HG03064 (cell line): ENCODE measurements at regions not wholly inside any gene's neighbourhood (a gene's known extent, or its start where the extent isn't known, plus 50 kb on each side); places are given as distances from the start of the nearest gene placed in this dataset.
A peak's percentile ranks its signal among the peaks of the same experiment; 100 is the strongest.

ENCODE experiments used
- ATAC-seq: cut with Tn5 transposase; IDR thresholded peaks from one replicate; pipeline ENCODE4 v1.9.1; 2021; ENCODE audit warnings: low read depth; ENCODE audit not compliant: unreplicated experiment

DNA sequence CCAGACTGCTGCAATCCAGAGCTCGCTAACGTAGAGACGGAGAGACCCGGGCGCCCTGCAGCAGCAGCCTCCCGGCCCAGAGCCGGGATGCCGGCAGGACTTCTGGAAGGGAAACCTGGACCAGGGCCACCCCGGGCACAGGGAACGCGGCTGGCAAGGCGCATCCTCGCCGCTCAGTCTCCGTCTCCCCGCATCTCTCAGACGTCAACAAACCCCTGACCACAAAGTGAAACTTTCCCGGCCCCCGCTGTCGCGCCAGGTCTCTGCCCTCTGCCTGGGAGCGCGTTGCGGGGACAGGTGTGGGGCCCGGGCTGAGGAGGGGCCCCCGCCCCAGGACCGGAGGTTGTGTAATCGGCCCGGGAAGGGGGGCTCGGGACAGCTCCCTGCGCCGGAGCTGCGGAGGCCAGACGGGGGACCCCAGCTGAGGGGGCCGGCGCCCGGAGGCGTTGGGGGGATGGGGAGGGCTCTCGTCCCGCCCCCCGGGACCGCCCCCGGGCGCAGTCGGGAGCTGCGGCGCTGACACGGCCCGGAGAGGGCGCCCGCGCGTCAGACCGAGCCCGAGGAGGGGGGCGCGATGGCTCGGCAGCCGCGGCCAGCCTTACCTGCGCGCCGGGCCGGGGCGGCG lies 116.6 kb upstream of the HIVEP3 start:
- peak; percentile 63 for ATAC-seq

- ATAC-seq: no peak
Observed at GRCh38 chr1:42034426-42034825, 115.7 kb upstream of the HIVEP3 start.

DNA sequence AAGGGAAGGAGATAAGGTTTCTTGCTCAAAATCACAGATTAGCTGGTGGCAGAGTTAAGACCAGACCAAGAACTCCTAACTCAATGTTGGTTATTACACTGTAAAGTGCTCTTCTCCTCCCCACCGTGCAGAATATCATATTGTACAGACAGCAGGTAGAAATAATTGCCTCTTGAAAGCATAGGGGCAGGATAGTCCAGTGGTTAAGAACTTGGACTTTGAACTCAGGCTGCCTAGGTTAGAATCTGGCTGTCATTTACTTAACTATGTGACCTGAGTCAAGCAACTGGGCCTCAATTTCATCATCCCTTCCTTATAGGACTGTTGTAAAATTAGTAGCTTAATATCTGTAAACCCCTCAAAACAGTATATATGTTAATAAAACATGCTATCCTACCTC lies 114.9 kb upstream of the HIVEP3 start:
- no peak for ATAC-seq

DNA sequence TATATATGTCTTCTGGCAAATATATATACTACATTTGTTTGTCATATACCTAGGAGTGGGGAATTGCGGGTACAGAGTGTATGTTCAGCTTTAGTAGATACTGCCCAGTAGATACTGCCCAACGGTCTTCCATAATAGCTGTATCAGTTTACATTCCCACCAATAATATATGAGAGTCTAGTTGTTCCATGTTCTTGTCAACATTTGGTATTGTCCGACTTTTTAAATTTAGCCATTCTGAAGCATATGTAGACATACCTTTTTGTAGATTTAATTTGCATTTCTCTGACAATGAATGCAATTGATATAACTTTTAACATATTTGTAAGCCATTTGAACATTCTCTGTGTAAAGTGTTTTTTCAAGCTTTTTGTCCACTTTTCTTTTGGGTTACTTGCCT lies 99.0 kb upstream of the HIVEP3 start:
- ATAC-seq: no peak

DNA sequence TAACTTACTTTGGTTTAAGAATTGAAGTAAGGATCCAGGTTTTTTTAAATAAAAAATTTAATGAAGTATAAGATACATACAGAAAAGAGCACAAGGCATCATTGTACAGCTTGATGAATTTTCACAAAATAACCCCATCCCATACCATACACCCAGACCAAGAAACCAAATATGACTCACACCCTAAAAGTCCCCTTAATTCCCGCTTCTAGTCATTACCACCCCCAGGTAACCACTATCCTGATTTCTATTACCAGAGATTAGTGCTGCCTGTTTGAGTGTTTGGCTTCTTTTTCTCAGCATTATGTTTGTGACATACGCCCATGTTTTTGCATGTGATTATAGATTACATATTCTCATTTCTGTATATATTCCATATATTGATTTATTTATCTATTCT lies 98.5 kb upstream of the HIVEP3 start:
- no peak for ATAC-seq

DNA sequence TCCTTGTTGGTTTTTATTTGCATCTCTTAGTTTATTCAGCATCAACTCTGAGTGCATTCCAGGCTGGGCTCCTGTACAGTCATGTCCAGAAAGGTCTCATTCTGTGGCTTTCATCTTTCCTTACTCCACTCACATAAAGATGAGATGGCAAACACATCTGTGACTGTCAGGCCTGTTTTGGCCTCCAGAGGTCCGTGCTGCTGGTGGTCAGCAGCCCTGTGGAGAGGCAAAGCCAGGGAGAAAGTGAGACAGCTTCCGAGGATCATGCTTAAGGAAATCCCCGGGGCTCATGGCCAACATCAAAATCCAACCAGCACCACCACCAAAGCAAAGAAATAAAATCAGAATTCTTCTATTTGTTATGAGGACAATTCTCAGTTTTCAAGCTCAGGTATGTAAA lies 96.1 kb upstream of the HIVEP3 start:
- no peak for ATAC-seq

DNA sequence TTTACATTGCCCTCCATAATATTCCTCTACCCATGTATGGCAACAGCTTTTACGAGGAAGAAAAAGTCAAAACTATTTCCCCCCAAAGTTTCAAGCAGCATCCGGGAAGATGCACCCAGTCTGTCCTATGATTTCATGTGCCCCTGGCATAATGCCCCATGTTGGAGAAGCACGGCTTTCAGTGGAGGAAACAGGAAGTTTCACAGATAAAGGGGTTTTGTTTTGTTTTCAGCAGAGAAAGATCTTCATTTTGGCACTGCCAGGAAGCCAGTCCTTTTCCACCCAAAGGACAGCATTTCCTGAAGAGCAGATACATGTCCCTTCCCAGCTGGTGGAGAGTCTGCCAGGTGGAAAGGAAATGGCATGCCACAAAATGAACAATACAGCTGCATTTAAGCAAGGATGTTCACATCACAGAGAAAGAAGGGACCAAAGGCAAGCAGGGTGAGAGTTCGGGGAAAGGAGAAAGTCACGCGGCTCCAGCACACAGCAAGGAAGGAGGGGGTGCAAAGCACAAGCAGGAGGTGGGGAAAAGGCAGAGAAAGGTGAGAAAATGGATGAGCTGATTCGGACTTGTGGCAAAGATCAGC lies 95.3 kb upstream of the HIVEP3 start:
- no peak for ATAC-seq

- ATAC-seq: no peak
Observed at GRCh38 chr1:42012852-42013251, 94.1 kb upstream of the HIVEP3 start.

DNA sequence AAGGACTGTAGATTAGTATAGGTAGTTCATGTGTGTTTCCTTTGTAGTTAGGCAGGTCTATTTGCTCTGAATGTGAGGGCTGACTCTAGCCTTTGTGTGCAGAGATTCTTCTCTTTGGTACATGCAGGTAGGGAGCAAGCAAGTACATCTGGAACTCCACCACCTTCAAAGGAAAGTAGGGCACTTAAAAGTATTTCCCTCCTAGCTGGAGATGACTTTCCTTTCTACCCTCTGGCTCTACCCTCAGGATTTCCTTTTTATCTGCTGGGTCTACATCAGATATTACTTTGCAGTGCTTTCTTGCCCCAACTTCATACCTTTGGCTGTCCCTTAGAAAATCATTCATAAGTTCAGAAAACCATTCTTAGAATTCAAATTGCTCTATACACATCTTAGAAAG lies 91.7 kb upstream of the HIVEP3 start:
- no peak for ATAC-seq

DNA sequence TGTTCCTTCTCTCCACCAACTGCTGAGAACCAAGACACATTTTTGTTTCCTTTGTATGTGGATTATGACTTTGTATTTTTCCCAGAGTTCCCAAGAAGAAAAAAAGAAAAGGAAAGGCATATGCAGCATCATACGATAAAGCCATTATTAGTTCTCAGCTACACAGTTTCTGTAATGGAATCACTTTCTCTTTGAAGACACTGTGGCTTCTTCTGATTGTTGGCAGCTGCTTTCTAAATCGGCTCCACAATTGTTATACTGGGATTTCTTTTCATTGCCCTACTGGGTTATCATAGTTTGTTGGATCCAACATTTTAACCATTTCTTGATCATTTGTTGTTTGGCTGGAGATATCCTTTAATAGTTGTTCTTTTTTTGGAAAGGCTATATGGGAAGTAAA lies 89.5 kb upstream of the HIVEP3 start:
- no peak for ATAC-seq

- no peak for ATAC-seq
Observed at GRCh38 chr1:42006836-42007235, 88.1 kb upstream of the HIVEP3 start.

DNA sequence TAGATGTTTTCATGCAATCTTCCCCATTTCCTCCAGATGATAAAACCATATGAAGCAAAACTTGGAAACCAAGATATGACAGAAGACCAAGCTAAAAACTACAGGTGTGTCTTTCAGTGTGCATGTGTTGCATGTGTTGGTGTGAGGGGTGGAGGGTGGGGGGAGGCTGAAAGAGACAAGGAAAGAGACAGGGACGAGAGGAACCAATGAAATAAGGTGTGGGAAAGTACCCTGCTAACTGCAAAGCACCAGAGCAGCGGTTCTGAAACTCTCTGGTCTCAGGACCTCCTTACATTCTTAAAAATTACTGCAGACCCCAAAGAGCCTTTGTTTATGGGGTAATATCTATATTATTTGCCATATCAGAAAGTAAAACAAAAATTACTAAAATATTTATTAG lies 87.4 kb upstream of the HIVEP3 start:
- no peak for ATAC-seq

DNA sequence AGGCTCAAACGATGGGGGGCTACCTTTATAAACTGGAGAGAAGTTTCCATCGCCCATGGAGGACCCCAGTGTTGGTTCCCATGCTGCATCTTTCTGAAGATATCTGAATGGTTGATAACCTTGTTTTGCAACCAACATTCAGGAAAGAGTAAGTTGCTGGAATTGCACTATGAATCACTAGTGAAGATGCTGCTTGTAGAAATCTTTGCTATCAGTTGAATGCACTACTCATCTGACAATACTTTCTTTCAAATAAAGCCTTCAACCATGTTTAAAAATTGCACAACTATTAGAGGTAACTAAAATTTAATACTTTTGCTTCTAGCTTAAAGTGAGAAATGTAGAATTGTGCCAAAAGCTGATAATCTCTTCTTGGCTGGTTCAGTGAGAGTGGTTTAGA lies 86.8 kb upstream of the HIVEP3 start:
- ATAC-seq: no peak

GRCh38 chr1:42004860-42005259 lies 86.1 kb upstream of the HIVEP3 start:
- ATAC-seq: no peak

DNA sequence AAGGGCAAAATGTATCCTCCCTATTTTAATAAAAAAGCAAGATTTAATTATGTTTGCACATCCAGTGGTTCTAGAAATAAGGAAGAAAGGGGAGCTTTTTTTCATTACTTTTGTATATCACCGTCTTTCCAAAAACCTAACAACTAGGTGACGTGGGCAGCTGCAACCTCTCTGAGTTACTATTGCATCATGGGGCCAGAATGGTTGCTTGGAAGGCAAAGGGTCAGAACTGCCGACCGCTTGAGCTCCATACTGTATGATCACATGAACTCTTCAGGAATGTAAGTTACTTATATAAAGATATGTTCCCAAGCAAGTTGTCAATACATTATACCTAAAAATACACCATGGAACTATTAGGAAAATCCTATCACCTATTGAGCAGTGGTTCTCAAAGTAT lies 85.6 kb upstream of the HIVEP3 start:
- no peak for ATAC-seq

DNA sequence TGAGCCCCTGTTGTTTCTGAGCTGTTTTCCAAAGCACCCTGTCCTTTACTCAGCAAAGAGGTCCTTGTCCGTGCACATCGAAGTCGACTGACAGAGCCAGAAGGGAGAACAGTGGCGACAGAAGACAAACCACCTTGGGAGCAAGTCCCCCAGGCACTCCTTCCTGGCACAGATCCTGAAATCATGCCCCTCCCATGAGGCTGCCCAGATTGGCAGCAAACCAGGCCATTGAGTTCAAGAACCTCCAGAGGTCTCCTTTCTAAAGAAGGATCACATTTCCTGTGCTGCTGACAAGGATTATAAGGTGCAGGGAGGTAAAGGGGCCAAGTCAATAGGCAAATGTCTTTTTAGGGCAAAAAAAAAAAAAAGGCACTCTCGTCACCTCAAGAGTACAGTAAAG lies 84.7 kb upstream of the HIVEP3 start:
- no peak for ATAC-seq

- ATAC-seq: no peak
Observed at GRCh38 chr1:42002220-42002619, 83.5 kb upstream of the HIVEP3 start.

DNA sequence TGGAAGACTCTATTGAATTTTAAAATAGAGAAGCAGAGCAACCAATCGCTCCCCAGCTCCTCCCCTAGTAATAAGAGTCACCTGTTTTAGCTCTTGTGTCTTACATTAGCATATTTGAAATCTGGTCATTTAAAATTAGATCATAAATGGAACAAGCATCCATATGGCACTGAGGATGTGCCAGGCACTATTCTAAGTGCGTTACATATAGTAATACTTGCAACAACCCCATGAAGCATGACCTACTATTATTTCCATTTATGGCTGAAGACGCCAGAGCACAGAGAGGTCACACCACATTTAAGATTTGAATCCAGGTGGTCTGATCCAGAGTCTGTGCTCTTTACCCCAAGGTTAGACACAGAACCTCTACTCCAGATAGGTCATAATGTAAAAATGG lies 82.0 kb upstream of the HIVEP3 start:
- no peak for ATAC-seq

DNA sequence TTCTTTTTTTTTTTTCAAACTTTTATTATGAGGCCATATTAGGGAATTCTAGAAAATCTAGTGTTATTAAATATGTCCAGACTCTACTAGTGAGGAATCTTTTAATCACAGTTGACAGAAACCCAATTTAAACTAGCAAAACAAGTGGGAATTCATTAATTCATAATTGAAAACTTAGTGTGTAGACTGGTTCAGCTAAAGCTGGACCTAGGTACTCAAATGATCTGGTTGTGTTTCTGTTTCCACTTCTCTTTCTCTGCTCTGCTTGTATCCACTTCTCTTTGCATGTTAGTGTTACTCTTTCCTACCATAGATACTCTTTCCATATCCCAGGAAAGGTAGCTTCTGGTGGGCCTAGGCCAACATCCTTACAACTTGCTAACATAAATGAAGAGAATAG lies 81.2 kb upstream of the HIVEP3 start:
- no peak for ATAC-seq

GRCh38 chr1:41998250-41998649 lies 79.5 kb upstream of the HIVEP3 start:
- ATAC-seq: no peak

DNA sequence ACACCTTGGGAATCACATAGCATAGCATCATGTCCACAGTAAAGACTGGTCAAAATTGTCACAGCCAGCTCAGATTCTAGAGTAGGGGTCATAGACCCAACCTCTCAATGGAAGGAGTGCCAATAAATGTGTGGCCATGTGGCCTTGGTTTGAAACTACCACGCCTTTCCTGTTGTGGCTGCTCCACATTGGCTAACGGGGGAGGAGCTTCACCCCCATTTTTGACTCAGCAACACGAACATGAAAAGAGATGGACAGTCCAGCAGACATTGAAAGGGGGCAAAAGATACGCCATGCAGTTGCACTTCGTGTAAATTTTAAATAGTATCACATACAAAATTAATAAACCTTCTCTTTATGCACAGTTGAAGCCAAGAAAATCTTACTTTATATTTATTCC lies 78.4 kb upstream of the HIVEP3 start:
- ATAC-seq: no peak

GRCh38 chr1:41995441-41996130 lies 76.9 kb upstream of the HIVEP3 start:
- ATAC-seq: no peak
